ENCODE measurements at regions not wholly inside any gene's neighbourhood (a gene's known extent, or its start where the extent isn't known, plus 50 kb on each side); places are given as distances from the start of the nearest gene placed in this dataset.
"Not testable (repeated sequence)": the region's sequence is repeated elsewhere in the genome, so short reads cannot be mapped to it uniquely, and the experiment has no call there.

DNA sequence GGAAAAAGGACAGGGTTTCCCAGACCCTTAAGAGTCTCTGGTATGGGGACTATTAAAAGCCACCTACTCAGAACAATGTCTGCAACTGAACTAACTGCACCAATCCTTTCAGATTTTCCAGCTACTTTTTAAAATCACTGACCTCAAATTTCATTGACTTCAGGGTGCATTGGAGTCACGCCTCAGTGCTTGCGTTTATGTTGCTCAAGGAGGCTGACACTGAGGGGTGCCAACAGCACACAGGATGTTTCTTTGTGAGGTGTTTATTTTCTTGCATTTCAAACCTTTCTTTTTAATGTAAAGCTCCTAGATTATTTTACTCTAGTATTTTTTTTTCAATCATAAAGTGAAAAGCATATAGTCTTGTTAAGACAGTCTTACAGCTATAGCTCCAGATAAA is 402.0 kb upstream of the SLC35B3 start:
- H3K36me3 Mint-ChIP-seq (ENCODE audit: low read depth): no peaks in the 10 kb centered on the region

GRCh38 chr6:8832695-8833094 is 397.4 kb upstream of the SLC35B3 start:
- H3K4me3 Mint-ChIP-seq; H3K4me1 Mint-ChIP-seq; H3K9me3 Mint-ChIP-seq; ATAC-seq (replicated peaks); H3K27me3 Mint-ChIP-seq; H3K27ac Mint-ChIP-seq; H3K36me3 Mint-ChIP-seq (ENCODE audit: low read depth): not testable (repeated sequence)

More for the DNA sequence above, 402.0 kb upstream of the SLC35B3 start:
- Mint-ChIP-seq H3K4me3 (no peak overlapping the region), H3K9me3 (peaks cover 3% of the 10 kb centered on the region), H3K27me3 (no peaks in the 10 kb centered on the region), H3K27ac (no peak overlapping the region), H3K4me1 (no peaks in the 10 kb centered on the region)
- no peak for ATAC-seq (replicated peaks)

DNA sequence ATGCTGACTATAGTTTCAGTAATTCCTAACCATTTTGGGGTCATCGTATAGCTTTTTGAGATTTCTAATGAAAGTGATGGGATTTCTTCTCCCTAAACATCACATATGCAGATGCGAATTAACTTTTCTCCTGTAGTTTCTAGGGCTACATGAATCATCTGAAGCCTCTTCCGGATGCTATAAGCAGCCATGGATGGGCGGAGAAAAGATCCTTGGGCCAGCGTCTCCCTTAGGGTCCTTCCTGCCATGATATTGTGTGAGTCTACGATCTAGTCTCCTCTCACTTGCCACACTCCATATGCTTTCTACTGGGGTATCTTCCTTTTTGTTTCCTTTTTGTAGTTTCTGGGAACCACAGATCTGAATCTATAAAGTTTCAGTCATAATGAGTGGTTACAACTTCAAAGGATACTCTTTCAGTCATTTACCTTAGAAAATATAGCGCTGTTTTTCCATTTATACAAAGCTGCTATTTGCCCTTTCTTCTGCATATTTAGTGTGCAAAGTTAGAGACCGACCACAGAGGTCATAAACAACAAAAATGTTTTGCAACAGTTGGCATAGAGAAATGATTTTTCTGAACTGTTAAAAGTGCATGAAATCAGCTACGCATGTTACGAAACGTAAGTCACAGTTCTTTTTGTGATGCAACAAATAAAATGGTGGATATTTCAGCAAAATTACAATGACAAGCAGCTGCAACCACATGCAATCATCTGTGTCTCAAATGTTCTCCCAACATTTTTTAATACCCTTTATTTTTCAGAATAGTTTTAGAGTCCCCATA is 396.2 kb upstream of the SLC35B3 start:
- Mint-ChIP-seq H3K36me3 (ENCODE audit: low read depth) (no peaks in the 10 kb centered on the region), H3K4me3 (no peak overlapping the region), H3K9me3 (peaks cover 4% of the 10 kb centered on the region), H3K27me3 (no peaks in the 10 kb centered on the region), H3K4me1 (no peaks in the 10 kb centered on the region), H3K27ac (no peak overlapping the region)
- no peak for ATAC-seq (replicated peaks)

DNA sequence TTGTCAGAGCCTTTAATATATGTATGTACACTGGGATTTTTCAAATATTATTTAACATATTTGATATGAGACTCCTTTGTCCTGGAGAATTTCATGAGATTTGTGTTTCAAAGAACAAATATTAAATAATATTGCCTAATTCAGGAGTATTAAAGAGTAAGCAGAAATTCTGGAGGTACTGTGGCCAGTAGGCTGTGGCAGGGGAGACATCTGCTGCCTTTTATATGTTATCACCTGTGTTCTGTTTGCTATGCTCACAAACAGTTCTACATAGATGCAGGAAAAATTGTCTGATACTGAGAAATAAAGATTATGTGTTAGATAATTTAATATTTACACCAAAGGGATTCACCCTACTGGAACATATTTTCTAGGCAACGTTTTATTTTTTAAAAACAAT is 395.4 kb upstream of the SLC35B3 start:
- Mint-ChIP-seq H3K27ac (no peak overlapping the region), H3K4me3 (no peak overlapping the region), H3K27me3 (no peaks in the 10 kb centered on the region), H3K36me3 (ENCODE audit: low read depth) (no peaks in the 10 kb centered on the region), H3K4me1 (no peaks in the 10 kb centered on the region), H3K9me3 (peaks cover 9% of the 10 kb centered on the region)
- ATAC-seq (replicated peaks): no peak

DNA sequence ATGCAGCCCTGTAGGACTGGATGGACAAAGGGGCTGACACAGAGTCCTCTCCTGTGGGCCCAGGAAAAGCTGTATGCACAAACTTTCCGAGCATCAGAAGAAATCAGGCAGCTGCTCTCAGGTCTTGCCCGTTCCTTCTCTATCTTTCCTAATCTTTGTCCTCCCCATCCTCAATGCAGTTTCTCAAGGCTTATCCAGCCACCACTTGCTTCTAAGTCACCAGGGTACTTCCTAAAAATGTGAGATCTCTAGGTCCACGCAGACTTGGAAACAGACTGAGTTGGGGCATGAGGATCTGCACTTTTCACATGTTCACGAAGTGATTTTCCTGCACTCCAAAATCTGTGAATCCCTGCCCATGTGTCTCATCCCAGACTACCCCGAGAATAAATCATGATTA is 394.5 kb upstream of the SLC35B3 start:
- no peaks in the 10 kb centered on the region for H3K36me3 Mint-ChIP-seq (ENCODE audit: low read depth)
- no peak overlapping the region for H3K27ac Mint-ChIP-seq
- H3K9me3 Mint-ChIP-seq: peaks cover 9% of the 10 kb centered on the region
- H3K27me3 Mint-ChIP-seq: no peaks in the 10 kb centered on the region
- no peak overlapping the region for H3K4me3 Mint-ChIP-seq
- no peaks in the 10 kb centered on the region for H3K4me1 Mint-ChIP-seq
- no peak for ATAC-seq (replicated peaks)

GRCh38 chr6:8829296-8829695 is 394.0 kb upstream of the SLC35B3 start:
- no peaks in the 10 kb centered on the region for H3K27me3 Mint-ChIP-seq
- no peak overlapping the region for H3K27ac Mint-ChIP-seq
- ATAC-seq (replicated peaks): no peak
- H3K4me1 Mint-ChIP-seq: no peaks in the 10 kb centered on the region
- H3K9me3 Mint-ChIP-seq: peaks cover 9% of the 10 kb centered on the region
- H3K36me3 Mint-ChIP-seq (ENCODE audit: low read depth): no peaks in the 10 kb centered on the region
- H3K4me3 Mint-ChIP-seq: no peak overlapping the region

GRCh38 chr6:8828376-8828775 is 393.0 kb upstream of the SLC35B3 start:
- peaks cover 9% of the 10 kb centered on the region for H3K9me3 Mint-ChIP-seq
- H3K4me3 Mint-ChIP-seq: no peak overlapping the region
- no peaks in the 10 kb centered on the region for H3K36me3 Mint-ChIP-seq (ENCODE audit: low read depth)
- H3K27me3 Mint-ChIP-seq: no peaks in the 10 kb centered on the region
- no peak overlapping the region for H3K27ac Mint-ChIP-seq
- ATAC-seq (replicated peaks): no peak
- no peaks in the 10 kb centered on the region for H3K4me1 Mint-ChIP-seq

DNA sequence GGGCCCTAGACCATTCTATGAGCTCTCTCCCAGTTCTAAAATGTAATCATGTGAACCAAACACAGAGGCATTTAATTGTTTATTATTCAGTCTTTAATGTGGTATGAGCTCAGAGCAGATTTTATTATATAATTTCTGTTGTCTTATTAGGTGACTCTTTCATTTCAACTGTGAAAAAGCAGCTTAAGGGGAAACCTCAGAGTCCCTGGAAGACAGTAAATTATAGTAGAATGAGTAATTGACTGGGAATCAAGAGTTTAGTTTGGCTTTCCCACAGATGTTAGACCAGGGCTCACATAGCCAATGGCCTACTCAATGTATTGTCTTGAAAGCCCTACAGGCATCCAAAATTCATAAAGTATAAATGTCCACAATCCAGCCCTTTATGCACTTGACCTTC is 390.4 kb upstream of the SLC35B3 start:
- H3K36me3 Mint-ChIP-seq (ENCODE audit: low read depth): no peaks in the 10 kb centered on the region
- peaks cover 9% of the 10 kb centered on the region for H3K9me3 Mint-ChIP-seq
- H3K4me3 Mint-ChIP-seq: no peak overlapping the region
- ATAC-seq (replicated peaks): no peak
- no peak overlapping the region for H3K27ac Mint-ChIP-seq
- H3K27me3 Mint-ChIP-seq: no peaks in the 10 kb centered on the region
- no peaks in the 10 kb centered on the region for H3K4me1 Mint-ChIP-seq

DNA sequence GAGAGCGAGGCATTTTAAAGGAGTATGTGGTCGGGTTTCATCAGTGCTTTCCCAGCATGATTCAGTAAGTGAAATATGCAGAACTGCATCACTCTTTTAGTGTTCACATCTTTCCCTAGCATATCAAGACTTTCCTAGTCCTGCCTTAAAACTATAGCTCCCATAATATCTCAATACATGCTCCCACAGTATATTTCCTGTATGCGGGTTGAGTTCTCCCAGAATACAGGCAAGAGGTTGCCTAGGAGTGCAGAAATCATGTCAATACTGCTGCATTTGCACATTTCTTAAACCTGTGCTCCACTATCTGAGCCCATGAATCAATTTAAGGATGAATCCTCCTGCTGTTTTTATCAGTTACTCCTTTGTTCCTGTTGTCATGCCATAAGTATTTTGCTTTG is 386.6 kb upstream of the SLC35B3 start:
- H3K36me3 Mint-ChIP-seq (ENCODE audit: low read depth): no peaks in the 10 kb centered on the region
- no peaks in the 10 kb centered on the region for H3K27me3 Mint-ChIP-seq
- H3K4me1 Mint-ChIP-seq: no peaks in the 10 kb centered on the region
- peaks cover 10% of the 10 kb centered on the region for H3K9me3 Mint-ChIP-seq
- H3K27ac Mint-ChIP-seq: no peak overlapping the region
- H3K4me3 Mint-ChIP-seq: no peak overlapping the region
- no peak for ATAC-seq (replicated peaks)

DNA sequence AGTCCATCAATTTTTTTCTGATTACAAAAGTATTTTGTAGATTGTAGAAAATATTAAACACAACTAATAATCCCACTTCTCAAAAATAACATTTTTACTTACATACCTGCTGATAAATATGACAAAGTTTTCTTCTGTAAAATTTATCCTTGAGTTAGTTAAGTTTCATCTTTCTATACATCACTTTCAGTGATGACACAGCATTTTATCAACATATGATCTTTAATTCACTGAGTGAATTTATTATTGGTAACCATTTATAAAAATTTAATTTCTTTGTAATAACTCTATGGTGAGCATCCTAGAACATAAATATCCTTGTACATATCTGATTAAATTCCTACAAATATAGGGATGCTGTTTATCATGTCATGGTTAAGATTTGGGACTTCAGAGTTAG is 385.0 kb upstream of the SLC35B3 start:
- Mint-ChIP-seq H3K27ac (no peak overlapping the region), H3K4me3 (no peak overlapping the region), H3K9me3 (peaks cover 3% of the 10 kb centered on the region), H3K4me1 (no peaks in the 10 kb centered on the region), H3K27me3 (no peaks in the 10 kb centered on the region), H3K36me3 (ENCODE audit: low read depth) (no peaks in the 10 kb centered on the region)
- no peak for ATAC-seq (replicated peaks)

GRCh38 chr6:8819446-8819845 is 384.1 kb upstream of the SLC35B3 start:
- Mint-ChIP-seq H3K4me3 (no peak overlapping the region), H3K36me3 (ENCODE audit: low read depth) (no peaks in the 10 kb centered on the region), H3K9me3 (peaks cover 6% of the 10 kb centered on the region), H3K27me3 (no peaks in the 10 kb centered on the region), H3K4me1 (no peaks in the 10 kb centered on the region), H3K27ac (no peak overlapping the region)
- ATAC-seq (replicated peaks): no peak

GRCh38 chr6:8814440-8815000 is 379.2 kb upstream of the SLC35B3 start:
- Mint-ChIP-seq H3K4me1 (no peaks in the 10 kb centered on the region), H3K27ac (no peak overlapping the region), H3K27me3 (no peaks in the 10 kb centered on the region), H3K36me3 (ENCODE audit: low read depth) (no peaks in the 10 kb centered on the region), H3K4me3 (no peak overlapping the region), H3K9me3 (peaks cover 11% of the 10 kb centered on the region)
- ATAC-seq (replicated peaks): no peak

- H3K27me3 Mint-ChIP-seq: no peaks in the 10 kb centered on the region
- H3K9me3 Mint-ChIP-seq: peaks cover 12% of the 10 kb centered on the region
- H3K4me3 Mint-ChIP-seq: no peak overlapping the region
- no peaks in the 10 kb centered on the region for H3K36me3 Mint-ChIP-seq (ENCODE audit: low read depth)
- no peak overlapping the region for H3K27ac Mint-ChIP-seq
- no peak for ATAC-seq (replicated peaks)
- no peaks in the 10 kb centered on the region for H3K4me1 Mint-ChIP-seq
Measured at GRCh38 chr6:8810325-8810724, 375.0 kb upstream of the SLC35B3 start.

- peaks cover 14% of the 10 kb centered on the region for H3K9me3 Mint-ChIP-seq
- no peaks in the 10 kb centered on the region for H3K4me1 Mint-ChIP-seq
- H3K4me3 Mint-ChIP-seq: no peak overlapping the region
- ATAC-seq (replicated peaks): no peak
- H3K27ac Mint-ChIP-seq: no peak overlapping the region
- H3K36me3 Mint-ChIP-seq (ENCODE audit: low read depth): no peaks in the 10 kb centered on the region
- H3K27me3 Mint-ChIP-seq: no peaks in the 10 kb centered on the region
Measured at GRCh38 chr6:8809662-8810061, 374.3 kb upstream of the SLC35B3 start.

DNA sequence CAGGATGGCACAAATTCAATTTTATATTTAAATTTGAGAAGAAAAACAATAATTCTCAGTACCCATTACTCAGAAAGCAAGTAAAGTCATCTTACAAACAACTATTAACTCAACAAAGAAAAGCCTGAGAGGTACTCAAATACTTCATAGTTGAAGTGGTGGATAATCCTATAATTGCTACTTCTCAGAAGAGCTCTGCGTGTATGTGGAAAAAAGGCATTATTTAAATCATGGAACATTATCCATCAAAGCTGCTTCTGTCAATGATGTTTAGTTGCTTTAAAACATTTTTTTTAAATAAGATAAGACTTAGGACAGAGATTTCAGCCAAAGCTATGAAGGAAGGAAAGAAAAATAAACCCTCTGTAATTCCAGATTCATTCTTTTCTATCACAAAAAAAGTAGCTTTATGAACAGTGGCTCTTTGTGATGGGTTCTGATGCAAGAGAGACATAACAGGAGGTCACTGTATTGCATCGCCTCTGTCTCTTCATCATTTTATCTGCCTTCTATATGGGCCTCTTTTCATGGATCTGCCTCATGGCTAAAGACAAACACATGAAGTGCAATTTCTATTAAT is 367.9 kb upstream of the SLC35B3 start:
- peaks cover 23% of the 10 kb centered on the region for H3K9me3 Mint-ChIP-seq
- no peaks in the 10 kb centered on the region for H3K27me3 Mint-ChIP-seq
- ATAC-seq (replicated peaks): no peak
- no peaks in the 10 kb centered on the region for H3K36me3 Mint-ChIP-seq (ENCODE audit: low read depth)
- no peaks in the 10 kb centered on the region for H3K4me1 Mint-ChIP-seq
- no peak overlapping the region for H3K27ac Mint-ChIP-seq
- H3K4me3 Mint-ChIP-seq: no peak overlapping the region

Data from activated T-helper 17 cell treated with anti-CD3 and anti-CD28 coated beads, Interleukin-2, amount 50 U/mL, for 72 hours (primary cell).